Muscle layer of colon (tissue), 2 donors: ENCODE measurements at regions not wholly inside any gene's neighbourhood (a gene's known extent, or its start where the extent isn't known, plus 50 kb on each side); places are given as distances from the start of the nearest gene placed in this dataset.
"Not testable (repeated sequence)": the region's sequence is repeated elsewhere in the genome, so short reads cannot be mapped to it uniquely, and the experiment has no call there.

Experiments used
- H3K27ac ChIP-seq: one replicate; pipeline ENCODE4 v1.7.0; 2013; ENCODE audit warnings: low read depth, mild to moderate bottlenecking, low read length, moderate library complexity
- H3K27me3 ChIP-seq, 2 donors: one replicate each; pipeline ENCODE4 v1.7.0; 2013; ENCODE audit warnings: low read length in 2 of 2, mild to moderate bottlenecking in 2 of 2; ENCODE audit not compliant: insufficient read depth in 2 of 2, control insufficient read depth in 1 of 2
- H3K36me3 ChIP-seq: one replicate; pipeline ENCODE4 v1.7.0; 2013; ENCODE audit warnings: mild to moderate bottlenecking, low read length; ENCODE audit not compliant: insufficient read depth
- H3K4me1 ChIP-seq: one replicate; pipeline ENCODE4 v1.7.0; 2013; ENCODE audit warnings: mild to moderate bottlenecking, low read length; ENCODE audit not compliant: insufficient read depth
- H3K4me3 ChIP-seq, 2 donors: one replicate each; pipeline ENCODE4 v1.7.0; 2013; ENCODE audit warnings: low read length in 2 of 2, low read depth in 1 of 2, mild to moderate bottlenecking in 1 of 2, moderate library complexity in 1 of 2
- H3K9ac ChIP-seq: one replicate; pipeline ENCODE4 v1.7.0; 2013; ENCODE audit warnings: low read length
- H3K9me3 ChIP-seq: one replicate; pipeline ENCODE4 v1.7.0; 2013; ENCODE audit warnings: mild to moderate bottlenecking, low read length
- donor health status: abdominal sarcoma.
- donor health status: Adenocarcinoma of cecum.

- Histone ChIP-seq H3K4me1 (peaks cover 32% of the 10 kb centered on the region), H3K27ac (no peak overlapping the region), H3K27me3 (peaks cover 0 to 7% of the 10 kb centered on the region in 2 donors)
Observed at GRCh38 chr18:79587226-79587741, 92.3 kb upstream of the CTDP1 start.

DNA sequence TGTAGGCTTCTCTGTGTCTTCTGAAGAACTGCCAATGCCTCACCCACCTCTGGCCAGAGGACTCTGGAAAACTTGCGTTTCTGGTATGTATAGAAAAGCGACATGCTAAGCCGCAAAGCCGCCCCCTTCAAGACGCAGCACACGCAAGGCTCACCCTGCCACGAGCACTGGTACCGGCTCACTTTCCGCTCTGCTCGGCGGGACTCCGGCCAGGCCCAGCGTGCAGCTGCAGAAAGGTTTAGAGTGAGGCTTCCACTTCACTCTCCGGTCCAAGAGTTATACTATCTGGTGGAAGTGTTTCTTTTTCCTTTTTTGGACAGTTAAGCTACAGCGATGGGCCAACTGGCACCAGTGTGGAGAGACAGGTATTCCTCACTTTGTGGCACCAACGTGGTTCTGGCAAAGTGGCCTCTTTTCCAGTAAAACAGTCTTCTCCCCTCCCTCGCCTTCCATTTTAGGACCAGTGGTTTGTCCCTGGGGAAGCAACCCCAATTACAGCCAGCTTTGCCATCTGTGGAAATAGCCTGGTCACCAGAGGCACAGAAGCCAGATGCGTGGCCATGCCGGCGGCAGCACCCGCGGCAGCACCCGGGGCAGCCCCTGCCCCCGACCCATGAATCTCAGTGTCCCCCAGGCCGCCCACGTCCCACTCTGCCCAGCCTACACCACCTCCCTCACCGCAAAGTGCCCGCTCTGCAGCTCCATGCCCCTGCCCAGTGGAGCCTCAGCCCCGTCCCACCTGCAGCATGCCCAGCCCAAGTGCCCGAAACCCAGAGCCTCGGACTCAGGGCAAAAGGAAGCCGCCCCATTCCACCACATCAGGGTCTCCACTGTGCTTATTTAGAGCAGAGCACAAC lies 91.6 kb upstream of the CTDP1 start:
- H3K9ac ChIP-seq, result no peak overlapping the region
- H3K36me3 ChIP-seq, result no peaks in the 10 kb centered on the region
- H3K27ac ChIP-seq, result peak overlapping the region; percentile 50
- peaks cover 0 to 7% of the 10 kb centered on the region in 2 donors for H3K27me3 ChIP-seq
- peaks cover 32% of the 10 kb centered on the region for H3K4me1 ChIP-seq
- no peaks in the 10 kb centered on the region for H3K9me3 ChIP-seq
- no peak overlapping the region for H3K4me3 ChIP-seq

More at GRCh38 chr18:79587226-79587741, 92.3 kb upstream of the CTDP1 start:
- H3K9ac ChIP-seq, result no peak overlapping the region
- no peak overlapping the region for H3K4me3 ChIP-seq
- H3K9me3 ChIP-seq, result no peaks in the 10 kb centered on the region
- no peaks in the 10 kb centered on the region for H3K36me3 ChIP-seq

DNA sequence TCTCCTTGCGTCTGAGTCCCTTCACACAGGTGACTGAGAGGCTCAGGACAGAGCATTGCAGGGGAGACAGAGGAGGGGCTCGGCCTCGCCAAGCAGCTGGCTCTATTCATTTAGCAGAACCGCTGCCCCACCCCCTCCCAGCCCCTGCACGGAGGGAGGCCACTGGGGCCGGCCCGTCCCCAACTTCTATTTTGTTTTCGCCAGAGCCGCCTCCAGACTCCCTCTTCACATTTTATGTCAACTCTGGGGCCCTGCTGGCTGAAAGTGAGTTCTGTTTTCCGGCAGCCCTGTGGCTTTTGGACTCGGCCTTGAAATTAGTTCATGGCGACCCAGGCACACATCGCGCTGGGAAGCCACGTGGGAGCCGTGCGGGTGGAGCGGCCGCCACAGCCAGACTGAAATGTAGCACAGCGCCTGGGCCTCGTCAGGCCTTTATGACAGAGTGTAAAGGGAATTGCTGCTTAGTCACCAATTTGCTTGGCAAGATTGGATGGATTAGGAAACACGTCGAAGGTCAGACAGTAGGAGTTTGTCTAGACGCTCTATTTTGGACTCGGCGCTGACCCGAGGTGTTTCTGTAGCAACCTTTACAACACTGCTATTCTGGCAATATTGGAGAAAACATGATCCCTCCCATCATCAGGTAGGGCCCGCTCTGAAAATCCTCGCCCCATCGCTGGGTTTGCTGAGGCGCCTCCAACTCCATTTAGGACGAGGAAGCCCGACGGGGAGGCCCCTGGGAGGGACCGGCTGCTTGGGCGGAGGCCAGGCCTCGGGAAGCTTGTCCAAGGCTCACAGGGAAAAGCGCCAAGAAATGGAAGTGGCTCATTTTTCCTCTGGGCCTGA lies 90.7 kb upstream of the CTDP1 start:
- no peaks in the 10 kb centered on the region for H3K36me3 ChIP-seq
- H3K4me1 ChIP-seq, result peaks cover 32% of the 10 kb centered on the region
- H3K9ac ChIP-seq, result no peak overlapping the region
- no peak overlapping the region for H3K4me3 ChIP-seq
- H3K27ac ChIP-seq, result peak overlapping the region; percentile 72
- peaks cover 0 to 7% of the 10 kb centered on the region in 2 donors for H3K27me3 ChIP-seq
- no peaks in the 10 kb centered on the region for H3K9me3 ChIP-seq

DNA sequence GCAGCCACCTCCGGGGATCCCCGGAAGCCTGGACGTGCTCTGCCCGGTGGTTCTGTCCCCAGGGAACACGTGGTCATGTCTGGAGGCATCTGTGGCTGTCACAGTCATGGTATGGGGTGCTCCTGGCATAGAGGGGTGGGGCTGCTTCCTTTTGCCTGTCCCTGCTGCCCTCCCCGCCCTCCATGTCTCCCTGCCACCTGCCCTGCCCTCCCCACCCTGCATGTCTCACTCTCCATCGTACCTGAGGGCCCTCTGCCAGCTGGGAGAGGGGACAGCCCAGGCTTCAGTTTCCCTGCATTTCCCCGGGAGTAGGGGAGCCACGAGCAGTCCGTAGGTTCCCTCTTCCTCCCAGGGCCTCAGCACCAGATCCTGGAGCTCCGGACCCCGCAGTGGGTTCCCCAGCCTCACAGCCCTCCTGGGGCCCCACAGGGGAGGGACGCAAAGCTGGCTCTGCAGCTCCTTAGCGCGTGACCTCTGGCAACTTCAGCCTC lies 90.0 kb upstream of the CTDP1 start:
- Histone ChIP-seq H3K4me1 (peaks cover 32% of the 10 kb centered on the region), H3K4me3 (peak overlapping the region in 1 of 2 donors; percentile 27), H3K9ac (no peak overlapping the region), H3K27ac (peak overlapping the region; percentile 72), H3K9me3 (no peaks in the 10 kb centered on the region), H3K36me3 (no peaks in the 10 kb centered on the region), H3K27me3 (peaks cover 0 to 7% of the 10 kb centered on the region in 2 donors)

DNA sequence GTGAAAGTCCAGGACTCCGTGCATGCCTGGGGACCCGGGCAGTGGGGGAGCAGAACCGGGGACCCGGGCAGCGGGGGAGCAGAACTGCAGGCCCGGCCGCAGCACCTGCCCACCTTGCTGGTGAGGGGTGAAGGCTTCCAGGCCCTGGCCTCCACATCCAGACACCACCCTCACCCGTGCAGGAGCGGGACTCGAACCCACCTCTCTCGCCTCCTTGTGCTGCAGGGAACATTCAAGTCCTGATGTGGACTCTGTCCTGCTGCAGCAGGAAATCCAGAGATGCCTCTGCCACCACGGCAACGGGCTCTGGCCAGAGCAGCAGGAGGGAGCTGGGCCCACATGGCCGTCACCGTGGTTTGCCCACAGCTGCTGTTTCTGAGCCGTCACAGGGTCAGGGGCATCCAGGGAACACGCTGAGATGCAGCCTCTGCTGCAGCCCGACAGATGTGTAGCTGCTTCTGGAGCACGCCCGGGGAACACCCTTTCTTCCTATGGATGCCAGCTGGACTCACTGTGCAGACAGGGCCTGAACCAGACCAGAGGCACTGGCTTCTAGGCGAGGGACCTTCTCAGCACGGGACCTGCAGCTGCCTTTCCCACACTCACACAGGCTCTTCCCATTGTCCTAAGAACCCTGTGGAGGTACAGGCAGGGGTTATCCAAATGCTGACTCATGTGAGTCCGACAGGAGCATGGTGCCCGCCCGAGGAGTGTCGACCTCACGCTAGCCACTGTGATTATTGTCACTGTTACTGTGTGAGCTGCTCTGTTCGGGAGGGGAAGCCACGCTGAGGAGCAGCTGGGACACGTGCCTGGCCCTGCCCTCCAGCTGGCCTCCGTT lies 89.2 kb upstream of the CTDP1 start:
- Histone ChIP-seq H3K9ac (no peak overlapping the region), H3K27me3 (peaks cover 0 to 7% of the 10 kb centered on the region in 2 donors), H3K4me1 (peaks cover 32% of the 10 kb centered on the region), H3K9me3 (no peaks in the 10 kb centered on the region), H3K4me3 (no peak overlapping the region), H3K36me3 (no peaks in the 10 kb centered on the region), H3K27ac (no peak overlapping the region)

GRCh38 chr18:79591032-79591308 lies 88.6 kb upstream of the CTDP1 start:
- no peaks in the 10 kb centered on the region for H3K9me3 ChIP-seq
- H3K4me1 ChIP-seq, result peaks cover 32% of the 10 kb centered on the region

DNA sequence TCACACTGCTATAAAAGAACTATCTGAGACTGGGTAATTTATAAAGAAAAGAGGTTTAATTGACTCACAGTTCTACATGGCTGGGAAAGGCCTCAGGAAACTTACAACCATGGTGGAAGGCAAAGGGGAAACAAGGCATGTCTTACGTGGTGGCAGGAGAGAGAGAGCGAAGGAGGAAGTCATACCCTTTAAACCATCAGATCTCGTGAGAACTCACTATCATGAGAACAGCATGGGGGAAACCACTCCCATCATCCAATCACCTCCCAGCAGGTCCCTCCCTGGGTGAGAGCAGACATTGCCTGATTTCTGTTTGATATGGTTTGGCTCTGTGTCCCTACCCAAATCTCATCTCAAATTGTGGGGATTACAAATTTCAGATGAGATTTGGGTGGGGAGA lies 86.9 kb upstream of the CTDP1 start:
- H3K4me1 ChIP-seq, result peaks cover 26% of the 10 kb centered on the region
- H3K9me3 ChIP-seq, H3K27ac ChIP-seq, H3K4me3 ChIP-seq, H3K9ac ChIP-seq, H3K36me3 ChIP-seq, H3K27me3 ChIP-seq: not testable (repeated sequence)

More at GRCh38 chr18:79591032-79591308, 88.6 kb upstream of the CTDP1 start:
- H3K4me3 ChIP-seq, result no peak overlapping the region
- no peak overlapping the region for H3K9ac ChIP-seq
- no peak overlapping the region for H3K27ac ChIP-seq
- no peaks in the 10 kb centered on the region for H3K36me3 ChIP-seq
- peaks cover 0 to 7% of the 10 kb centered on the region in 2 donors for H3K27me3 ChIP-seq

DNA sequence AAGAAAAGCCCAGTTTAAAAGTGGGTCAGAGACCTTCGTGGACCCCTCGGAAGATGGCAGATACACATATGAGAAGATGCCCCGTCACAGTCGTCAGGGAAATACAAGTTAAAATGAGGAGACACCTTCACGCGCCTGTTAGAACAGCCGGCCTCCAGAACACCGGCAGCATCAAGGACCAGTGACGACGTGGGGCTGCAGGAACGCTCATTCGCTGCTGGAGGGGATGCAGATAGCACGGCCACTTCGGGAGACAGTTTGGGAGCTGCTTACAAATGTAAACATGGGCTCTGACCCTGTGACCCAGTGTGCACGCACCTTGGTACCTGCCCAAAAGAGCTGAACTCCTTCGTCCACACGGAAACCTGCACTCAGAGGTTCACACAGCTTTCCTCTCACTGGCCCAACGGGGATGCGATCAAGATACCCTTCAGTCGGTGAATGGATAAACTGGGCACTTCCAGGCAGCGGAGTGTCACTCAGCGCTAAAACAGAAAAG lies 83.7 kb upstream of the CTDP1 start:
- Histone ChIP-seq H3K4me3 (no peak overlapping the region), H3K27ac (no peak overlapping the region), H3K4me1 (no peaks in the 10 kb centered on the region), H3K9ac (no peak overlapping the region), H3K27me3 (no peaks in the 10 kb centered on the region), H3K36me3 (no peaks in the 10 kb centered on the region), H3K9me3 (no peaks in the 10 kb centered on the region)

DNA sequence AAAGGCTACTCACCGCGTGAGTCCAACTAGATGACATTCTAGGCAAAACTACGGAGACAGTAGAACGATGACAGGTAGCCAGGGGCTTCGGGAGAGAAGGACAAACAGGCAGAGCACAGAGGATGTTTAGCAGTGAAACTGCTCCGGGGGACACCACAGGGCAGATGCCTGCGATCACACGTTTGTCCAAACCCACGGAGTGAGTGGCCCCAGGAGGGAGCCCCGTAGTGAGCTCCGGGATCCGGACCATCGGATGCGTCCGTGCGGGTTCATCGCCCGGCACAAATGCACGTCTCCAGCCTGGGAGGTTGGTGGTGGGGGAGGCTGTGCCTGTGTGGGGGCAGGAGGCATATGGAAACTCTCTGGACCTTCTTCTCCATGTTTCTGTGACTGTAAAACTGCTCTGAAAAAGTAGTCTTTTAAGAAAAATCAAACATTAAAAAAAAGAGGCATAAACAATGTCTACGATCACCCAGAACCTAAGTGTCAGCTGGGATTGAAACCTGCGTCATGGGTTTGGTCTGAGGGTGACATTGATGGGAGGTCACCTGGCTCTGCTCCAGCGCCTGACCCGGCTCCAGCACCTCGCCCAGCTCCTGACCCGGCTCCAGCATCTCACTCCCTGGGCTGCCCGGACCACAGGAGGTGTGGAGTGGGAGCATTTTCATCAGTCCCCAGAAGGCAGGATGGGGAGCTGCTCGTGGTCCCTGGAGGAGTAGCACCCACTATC lies 83.0 kb upstream of the CTDP1 start:
- no peaks in the 10 kb centered on the region for H3K4me1 ChIP-seq

GRCh38 chr18:79597176-79597830 lies 82.3 kb upstream of the CTDP1 start:
- H3K9ac ChIP-seq, result no peak overlapping the region
- no peaks in the 10 kb centered on the region for H3K4me1 ChIP-seq
- H3K9me3 ChIP-seq, result no peaks in the 10 kb centered on the region
- no peaks in the 10 kb centered on the region for H3K36me3 ChIP-seq
- H3K27ac ChIP-seq, result no peak overlapping the region
- no peak overlapping the region for H3K4me3 ChIP-seq
- no peaks in the 10 kb centered on the region for H3K27me3 ChIP-seq

More for the DNA sequence above, 83.0 kb upstream of the CTDP1 start:
- Histone ChIP-seq H3K36me3 (no peaks in the 10 kb centered on the region), H3K27ac (no peak overlapping the region), H3K9ac (no peak overlapping the region), H3K9me3 (no peaks in the 10 kb centered on the region), H3K4me3 (no peak overlapping the region), H3K27me3 (no peaks in the 10 kb centered on the region)
